ENCODE measurements at regions not wholly inside any gene's neighbourhood (a gene's known extent, or its start where the extent isn't known, plus 50 kb on each side); places are given as distances from the start of the nearest gene placed in this dataset.
"Not testable (repeated sequence)": the region's sequence is repeated elsewhere in the genome, so short reads cannot be mapped to it uniquely, and the experiment has no call there.

GRCh38 chr5:161036296-161036695 lies 184.3 kb upstream of the ATP10B start:
- intact Hi-C loops (cut with micrococcal nuclease) = no loop called here

- intact Hi-C loops (cut with micrococcal nuclease) = no loop called here
Measured at GRCh38 chr5:161034451-161034850, 182.4 kb upstream of the ATP10B start.

- intact Hi-C loops (cut with micrococcal nuclease) = no loop called here
Measured at GRCh38 chr5:161030229-161030628, 178.2 kb upstream of the ATP10B start.

GRCh38 chr5:161027763-161028162 lies 175.8 kb upstream of the ATP10B start:
- intact Hi-C loops (cut with micrococcal nuclease) = no loop called here

GRCh38 chr5:161023551-161023950 lies 171.5 kb upstream of the ATP10B start:
- intact Hi-C loops (cut with micrococcal nuclease) = no loop called here

GRCh38 chr5:161022151-161022550 lies 170.1 kb upstream of the ATP10B start:
- intact Hi-C loops (cut with micrococcal nuclease) = no loop called here

GRCh38 chr5:161009817-161010216 lies 157.8 kb upstream of the ATP10B start:
- intact Hi-C loops (cut with micrococcal nuclease) = no loop called here

GRCh38 chr5:161009194-161009593 lies 157.2 kb upstream of the ATP10B start:
- intact Hi-C loops (cut with micrococcal nuclease) = no loop called here

GRCh38 chr5:161007879-161008278 lies 155.9 kb upstream of the ATP10B start:
- intact Hi-C loops (cut with micrococcal nuclease) = no loop called here

GRCh38 chr5:161002571-161003074 lies 150.6 kb upstream of the ATP10B start:
- intact Hi-C loops (cut with micrococcal nuclease) = no loop called here

GRCh38 chr5:161001604-161002003 lies 149.6 kb upstream of the ATP10B start:
- intact Hi-C loops (cut with micrococcal nuclease) = no loop called here

GRCh38 chr5:161001142-161001541 lies 149.1 kb upstream of the ATP10B start:
- intact Hi-C loops (cut with micrococcal nuclease) = not testable (repeated sequence)

GRCh38 chr5:160991205-160991604 lies 139.2 kb upstream of the ATP10B start:
- intact Hi-C loops (cut with micrococcal nuclease) = no loop called here

- intact Hi-C loops (cut with micrococcal nuclease) = no loop called here
Measured at GRCh38 chr5:160979385-160979784, 127.4 kb upstream of the ATP10B start.

GRCh38 chr5:160978944-160979343 lies 126.9 kb upstream of the ATP10B start:
- intact Hi-C loops (cut with micrococcal nuclease) = no loop called here

- intact Hi-C loops (cut with micrococcal nuclease) = no loop called here
Measured at GRCh38 chr5:160976181-160976580, 124.2 kb upstream of the ATP10B start.

- intact Hi-C loops (cut with micrococcal nuclease) = loop anchor here (5.0 kb wide), 1 partner anchor 533 kb away; no protein-coding TSS in a partner anchor
Measured at GRCh38 chr5:160970605-160971191, 118.7 kb upstream of the ATP10B start.

- intact Hi-C loops (cut with micrococcal nuclease) = loop anchor here (5.0 kb wide), 1 partner anchor 532 kb away; no protein-coding TSS in a partner anchor
Measured at GRCh38 chr5:160969645-160970044, 117.6 kb upstream of the ATP10B start.

- intact Hi-C loops (cut with micrococcal nuclease) = no loop called here
Measured at GRCh38 chr5:160968480-160968879, 116.5 kb upstream of the ATP10B start.

GRCh38 chr5:160966921-160967320 lies 114.9 kb upstream of the ATP10B start:
- intact Hi-C loops (cut with micrococcal nuclease) = no loop called here

GRCh38 chr5:160961761-160962160 lies 109.8 kb upstream of the ATP10B start:
- intact Hi-C loops (cut with micrococcal nuclease) = no loop called here

- intact Hi-C loops (cut with micrococcal nuclease) = no loop called here
Measured at GRCh38 chr5:160961038-160961437, 109.0 kb upstream of the ATP10B start.

- intact Hi-C loops (cut with micrococcal nuclease) = no loop called here
Measured at GRCh38 chr5:160960592-160960991, 108.6 kb upstream of the ATP10B start.

- intact Hi-C loops (cut with micrococcal nuclease) = no loop called here
Measured at GRCh38 chr5:160959804-160960203, 107.8 kb upstream of the ATP10B start.
